DND-41 (cell line): ENCODE measurements at regions not wholly inside any gene's neighbourhood (a gene's known extent, or its start where the extent isn't known, plus 50 kb on each side); places are given as distances from the start of the nearest gene placed in this dataset.

Source experiments
- CTCF ChIP-seq: IDR thresholded peaks from 2 replicates; pipeline ENCODE4 v1.5.1; 2012; ENCODE audit warnings: borderline replicate concordance, low read length, moderate library complexity, mild to moderate bottlenecking; ENCODE audit not compliant: poor library complexity, severe bottlenecking; ENCODE audit errors: extremely low read depth
- EZH2 ChIP-seq: IDR thresholded peaks from 3 replicates; pipeline ENCODE4 v1.6.1; 2012; ENCODE audit warnings: borderline replicate concordance, low read depth, mild to moderate bottlenecking, moderate library complexity, low read length, inconsistent platforms; ENCODE audit not compliant: severe bottlenecking

GRCh38 chr5:125276096-125276495 lies 529.7 kb upstream of the ZNF608 start:
- no peak for TF ChIP-seq CTCF
- no peak for TF ChIP-seq EZH2
